GM21529 (cell line): ENCODE measurements at regions not wholly inside any gene's neighbourhood (a gene's known extent, or its start where the extent isn't known, plus 50 kb on each side); places are given as distances from the start of the nearest gene placed in this dataset.

Experiments
- ATAC-seq: cut with Tn5 transposase; IDR thresholded peaks from one replicate; pipeline ENCODE4 v1.9.1; 2021; ENCODE audit not compliant: unreplicated experiment

- no peak for ATAC-seq
Measured at GRCh38 chr3:34687671-34688070, 889.2 kb downstream of the PDCD6IP start.

- no peak for ATAC-seq
Measured at GRCh38 chr3:34696831-34697230, 898.4 kb downstream of the PDCD6IP start.

- ATAC-seq = no peak
Measured at GRCh38 chr3:34703053-34703452, 904.6 kb downstream of the PDCD6IP start.

- ATAC-seq = no peak
Measured at GRCh38 chr3:34724916-34725499, 914.3 kb upstream of the ARPP21 start.

- no peak for ATAC-seq
Measured at GRCh38 chr3:34725774-34726173, 913.6 kb upstream of the ARPP21 start.

- no peak for ATAC-seq
Measured at GRCh38 chr3:34727700-34728099, 911.6 kb upstream of the ARPP21 start.

- no peak for ATAC-seq
Measured at GRCh38 chr3:34742151-34742550, 897.2 kb upstream of the ARPP21 start.

GRCh38 chr3:34758630-34759261, 880.6 kb upstream of the ARPP21 start:
- no peak for ATAC-seq

GRCh38 chr3:34777386-34777785, 861.9 kb upstream of the ARPP21 start:
- no peak for ATAC-seq

GRCh38 chr3:34779092-34779491, 860.2 kb upstream of the ARPP21 start:
- ATAC-seq = no peak

GRCh38 chr3:34780294-34780693, 859.0 kb upstream of the ARPP21 start:
- ATAC-seq = no peak

GRCh38 chr3:34780973-34781372, 858.4 kb upstream of the ARPP21 start:
- no peak for ATAC-seq

- ATAC-seq = no peak
Measured at GRCh38 chr3:34782871-34783270, 856.5 kb upstream of the ARPP21 start.

- no peak for ATAC-seq
Measured at GRCh38 chr3:34783876-34784275, 855.4 kb upstream of the ARPP21 start.

- ATAC-seq = no peak
Measured at GRCh38 chr3:34793057-34793456, 846.3 kb upstream of the ARPP21 start.

- no peak for ATAC-seq
Measured at GRCh38 chr3:34807611-34808010, 831.7 kb upstream of the ARPP21 start.

- ATAC-seq = no peak
Measured at GRCh38 chr3:34808287-34808686, 831.0 kb upstream of the ARPP21 start.

- ATAC-seq = no peak
Measured at GRCh38 chr3:34828847-34829246, 810.5 kb upstream of the ARPP21 start.

GRCh38 chr3:34832865-34833508, 806.3 kb upstream of the ARPP21 start:
- no peak for ATAC-seq

- no peak for ATAC-seq
Measured at GRCh38 chr3:34837848-34838741, 801.2 kb upstream of the ARPP21 start.

GRCh38 chr3:34842706-34843480, 796.4 kb upstream of the ARPP21 start:
- no peak for ATAC-seq
